ENCODE measurements at regions not wholly inside any gene's neighbourhood (a gene's known extent, or its start where the extent isn't known, plus 50 kb on each side); places are given as distances from the start of the nearest gene placed in this dataset.

DNA sequence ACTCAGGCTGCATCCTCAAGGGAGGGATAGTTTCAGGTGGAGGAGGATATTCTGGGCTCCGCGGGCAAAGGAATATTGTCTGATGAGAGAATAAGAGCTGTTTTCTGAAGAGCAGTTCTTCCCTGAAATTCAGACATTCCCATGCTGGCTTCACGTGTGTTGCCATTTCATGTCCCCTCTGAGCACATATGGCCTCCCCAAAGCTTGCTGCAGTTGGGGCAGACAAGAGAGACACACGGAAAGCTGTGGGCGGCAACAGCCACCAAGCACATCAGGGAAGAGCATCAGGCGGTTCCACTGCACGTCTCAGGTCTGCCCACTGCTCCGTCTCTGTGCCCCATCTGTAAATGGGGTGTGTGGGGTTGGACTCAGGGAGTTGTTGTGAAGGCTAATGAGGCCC is 247.5 kb upstream of the TSHZ3 start:
- TF ChIP-seq, protein P1, sequence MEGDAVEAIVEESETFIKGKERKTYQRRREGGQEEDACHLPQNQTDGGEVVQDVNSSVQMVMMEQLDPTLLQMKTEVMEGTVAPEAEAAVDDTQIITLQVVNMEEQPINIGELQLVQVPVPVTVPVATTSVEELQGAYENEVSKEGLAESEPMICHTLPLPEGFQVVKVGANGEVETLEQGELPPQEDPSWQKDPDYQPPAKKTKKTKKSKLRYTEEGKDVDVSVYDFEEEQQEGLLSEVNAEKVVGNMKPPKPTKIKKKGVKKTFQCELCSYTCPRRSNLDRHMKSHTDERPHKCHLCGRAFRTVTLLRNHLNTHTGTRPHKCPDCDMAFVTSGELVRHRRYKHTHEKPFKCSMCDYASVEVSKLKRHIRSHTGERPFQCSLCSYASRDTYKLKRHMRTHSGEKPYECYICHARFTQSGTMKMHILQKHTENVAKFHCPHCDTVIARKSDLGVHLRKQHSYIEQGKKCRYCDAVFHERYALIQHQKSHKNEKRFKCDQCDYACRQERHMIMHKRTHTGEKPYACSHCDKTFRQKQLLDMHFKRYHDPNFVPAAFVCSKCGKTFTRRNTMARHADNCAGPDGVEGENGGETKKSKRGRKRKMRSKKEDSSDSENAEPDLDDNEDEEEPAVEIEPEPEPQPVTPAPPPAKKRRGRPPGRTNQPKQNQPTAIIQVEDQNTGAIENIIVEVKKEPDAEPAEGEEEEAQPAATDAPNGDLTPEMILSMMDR (IDR thresholded peaks at IDR 0.05): no peak
- TF ChIP-seq POLR2A (IDR thresholded peaks at IDR 0.05): no peak
